GM19043 (cell line): ENCODE measurements at regions not wholly inside any gene's neighbourhood (a gene's known extent, or its start where the extent isn't known, plus 50 kb on each side); places are given as distances from the start of the nearest gene placed in this dataset.

Experiments
- ATAC-seq: cut with Tn5 transposase; IDR thresholded peaks from one replicate; pipeline ENCODE4 v1.9.1; 2021; ENCODE audit warnings: low read depth; ENCODE audit not compliant: unreplicated experiment

DNA sequence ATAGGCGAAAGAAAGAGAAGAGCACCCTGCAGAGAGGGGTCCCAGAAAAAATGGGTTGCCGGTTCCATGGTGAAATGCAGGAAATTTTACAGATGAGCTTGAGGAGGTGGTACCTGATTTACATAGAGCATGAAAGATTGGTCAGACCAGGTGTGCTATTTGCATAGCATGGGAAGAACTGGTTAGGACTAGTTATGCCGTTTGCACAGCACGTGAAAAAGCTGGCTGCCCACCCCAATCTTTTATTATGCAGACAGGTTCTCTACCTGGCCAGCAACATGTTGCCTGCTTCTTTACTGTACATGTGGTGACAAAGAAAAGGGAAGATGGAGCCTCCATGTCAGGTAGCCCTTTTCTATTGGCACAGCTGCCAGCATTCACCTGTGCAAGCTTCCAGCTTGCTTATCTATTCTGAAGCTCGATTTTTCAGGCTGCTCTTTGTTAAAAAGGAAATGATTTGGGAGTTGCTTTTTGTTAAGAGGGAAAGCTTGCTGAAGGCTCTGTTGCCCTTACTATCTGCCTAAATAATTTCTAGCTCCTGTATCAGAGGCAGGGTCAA, 62.9 kb upstream of the ELK3 start:
- ATAC-seq: no peak

- no peak for ATAC-seq
Observed at GRCh38 chr12:96132819-96133218, 61.4 kb upstream of the ELK3 start.

DNA sequence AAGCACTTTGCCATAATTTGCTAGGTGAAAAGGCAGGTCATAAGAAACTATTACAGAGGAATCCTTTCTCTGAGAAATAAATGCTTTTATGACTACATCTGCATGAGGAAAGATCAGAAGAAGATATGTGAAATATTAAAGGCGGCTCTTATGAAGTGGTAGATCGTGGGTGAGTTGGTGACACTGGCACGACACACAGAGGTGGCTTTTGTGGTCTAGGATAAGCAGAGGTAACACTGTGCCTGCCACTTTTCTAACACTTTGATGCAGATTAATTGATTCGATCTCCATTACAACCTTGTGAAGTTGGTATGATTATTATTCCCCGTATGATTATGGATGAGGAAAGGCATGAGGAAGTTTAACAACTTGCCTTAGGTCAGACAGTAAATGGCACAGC, 60.0 kb upstream of the ELK3 start:
- no peak for ATAC-seq

DNA sequence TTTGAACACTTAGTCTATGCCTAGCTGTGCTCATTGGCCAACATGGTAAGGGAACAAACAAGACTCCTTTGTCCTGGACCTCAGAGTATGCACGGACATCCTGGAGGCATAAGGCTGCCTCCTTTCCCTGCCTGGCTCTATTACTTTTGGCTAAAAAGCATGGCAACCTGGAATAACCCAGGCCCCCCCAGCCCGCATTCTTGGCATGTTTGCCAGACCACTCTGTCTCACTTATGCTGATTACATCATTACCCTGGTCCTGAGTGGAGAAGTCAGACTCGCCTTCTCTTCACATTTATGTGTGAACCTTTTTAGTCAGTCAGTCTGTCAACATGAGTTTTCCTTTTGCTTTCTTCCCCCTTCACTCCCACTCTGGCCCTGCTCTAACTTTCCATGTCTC, 58.0 kb upstream of the ELK3 start:
- ATAC-seq: no peak

DNA sequence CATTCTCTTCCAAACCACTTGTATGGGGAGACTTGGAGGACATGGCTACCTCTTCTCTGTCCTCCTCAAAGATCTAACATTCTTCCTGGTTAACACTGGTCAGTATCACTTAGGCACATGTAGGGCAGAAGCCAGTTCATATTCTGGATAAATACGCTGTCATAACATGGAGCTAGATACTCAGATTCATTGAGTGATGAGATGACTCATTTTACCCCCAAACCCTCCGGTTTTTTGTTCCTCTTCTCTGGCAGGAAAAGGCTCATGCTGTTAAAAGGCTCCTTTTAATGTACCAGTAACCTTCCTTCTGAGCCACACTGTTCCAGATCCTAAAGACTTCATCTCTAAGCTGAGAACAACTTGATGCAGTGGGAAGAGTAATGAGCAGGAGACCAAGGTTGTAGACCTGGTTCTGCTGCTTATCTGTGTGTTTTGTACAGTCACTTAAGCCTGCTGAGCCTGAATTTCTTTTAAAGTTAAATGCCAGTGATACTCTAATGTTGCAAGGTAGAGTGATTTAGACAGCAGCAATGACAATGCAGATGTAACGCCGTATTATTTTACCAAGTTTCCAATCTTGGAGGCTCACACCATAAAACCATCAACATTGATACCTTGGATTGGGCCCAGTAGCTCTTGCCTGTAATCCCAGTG, 57.3 kb upstream of the ELK3 start:
- ATAC-seq: no peak

GRCh38 chr12:96140174-96140573, 54.0 kb upstream of the ELK3 start:
- ATAC-seq: no peak

GRCh38 chr12:96141216-96141912, 52.8 kb upstream of the ELK3 start:
- no peak for ATAC-seq

- ATAC-seq: no peak
Observed at GRCh38 chr12:96143392-96143791, 50.8 kb upstream of the ELK3 start.

DNA sequence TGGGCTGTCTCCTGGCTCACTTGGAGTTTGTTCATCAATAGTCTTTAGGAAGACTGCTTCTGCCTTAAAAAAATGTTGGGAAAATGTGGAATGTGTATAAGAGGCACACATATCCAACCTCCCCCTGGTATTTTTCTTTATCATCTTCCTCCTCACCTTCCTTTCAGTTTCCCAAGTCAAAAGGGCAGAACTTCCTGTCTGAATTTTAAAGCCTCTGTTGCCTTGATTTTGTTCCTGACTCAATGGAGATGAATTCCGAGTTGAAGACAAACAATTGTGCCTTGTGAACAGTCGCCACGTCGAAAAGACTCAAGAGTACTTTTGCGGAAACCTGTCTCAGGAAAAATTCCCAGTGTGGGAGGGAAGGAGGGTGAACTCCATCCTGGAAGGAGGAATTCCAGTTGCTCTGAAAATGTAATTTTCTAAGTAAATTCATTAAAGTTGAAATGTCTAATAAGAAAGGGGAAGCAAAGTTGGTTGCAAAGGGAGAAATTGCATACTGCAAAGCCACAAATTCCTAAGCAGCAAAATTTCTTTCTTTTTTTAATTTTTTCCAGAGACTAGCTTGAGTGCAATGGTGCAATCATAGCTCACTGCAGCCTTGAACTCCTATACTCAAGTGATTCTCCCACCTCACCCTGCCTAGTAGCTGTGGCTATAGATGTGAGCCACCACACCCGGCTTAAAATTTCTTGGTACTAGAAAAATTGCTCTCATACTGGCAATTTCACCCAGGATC, 50.2 kb upstream of the ELK3 start:
- no peak for ATAC-seq
